Transverse colon (tissue), 3 donors: ENCODE measurements at regions not wholly inside any gene's neighbourhood (a gene's known extent, or its start where the extent isn't known, plus 50 kb on each side); places are given as distances from the start of the nearest gene placed in this dataset.

Experiments
- CTCF ChIP-seq, 5 experiments: fragments of 200-600 bp in 3 of 5; fragments of 450-650 bp in 2 of 5; sonication (generic) in 3 of 5; IDR thresholded peaks; 1 replicate in 2 of 5; 2 replicates in 3 of 5; pipeline ENCODE4 v1.5.1; 2016 to 2017; ENCODE audit warnings: antibody characterized with exemption in 5 of 5, inconsistent platforms in 3 of 5, mild to moderate bottlenecking in 2 of 5, moderate library complexity in 1 of 5
- EP300 ChIP-seq: sonication (generic); formaldehyde crosslinking; IDR thresholded peaks from one replicate; pipeline ENCODE4 v1.6.1; 2017; ENCODE audit warnings: antibody characterized with exemption, low read depth
- POLR2A ChIP-seq: fragments of 450-650 bp; IDR thresholded peaks from one replicate; pipeline ENCODE4 v1.6.1; 2016; ENCODE audit warnings: antibody characterized with exemption, mild to moderate bottlenecking, moderate library complexity

GRCh38 chr4:170214101-170214500 lies 124.3 kb upstream of the AADAT start:
- TF ChIP-seq EP300 = no peak
- no peak for TF ChIP-seq POLR2A
- TF ChIP-seq CTCF (IDR thresholded peaks at IDR 0.05) = no peak
